ENCODE measurements at regions not wholly inside any gene's neighbourhood (a gene's known extent, or its start where the extent isn't known, plus 50 kb on each side); places are given as distances from the start of the nearest gene placed in this dataset.

GRCh38 chr3:147939839-147940238, 530.7 kb downstream of the ZIC1 start:
- TF ChIP-seq CTCF (IDR thresholded peaks at IDR 0.05 in 4 of 5, conservative IDR thresholded peaks at IDR 0.05 in 1 of 5), result no peak
- TF ChIP-seq POLR2A (IDR thresholded peaks at IDR 0.05), result no peak
